T-helper 2 cell treated with Interferon-gamma antibody and Interleukin-4, amounts not matched to agents 100 ng/mL and 5 ng/mL, for 36 hours (primary cell): ENCODE measurements at regions not wholly inside any gene's neighbourhood (a gene's known extent, or its start where the extent isn't known, plus 50 kb on each side); places are given as distances from the start of the nearest gene placed in this dataset.
"Not testable (repeated sequence)": the region's sequence is repeated elsewhere in the genome, so short reads cannot be mapped to it uniquely, and the experiment has no call there.

ENCODE experiments used
- intact Hi-C: fragments of 100-400 bp; cut with micrococcal nuclease; formaldehyde crosslinking; loops from one replicate; pipeline ENCODE4 v1.15.1; 2023

GRCh38 chr22:48938741-48939140, 888.9 kb downstream of the BRD1 start:
- intact Hi-C loops: no loop called here

GRCh38 chr22:48937032-48937639, 890.5 kb downstream of the BRD1 start:
- intact Hi-C loops: no loop called here

- intact Hi-C loops: no loop called here
These were observed 891.3 kb downstream of the BRD1 start for GRCh38 chr22:48936391-48936790.

GRCh38 chr22:48934446-48934845, 893.2 kb downstream of the BRD1 start:
- intact Hi-C loops: no loop called here

- intact Hi-C loops: no loop called here
These were observed 896.2 kb downstream of the BRD1 start for GRCh38 chr22:48931452-48931851.

GRCh38 chr22:48929276-48929790, 898.3 kb downstream of the BRD1 start:
- intact Hi-C loops: no loop called here

- intact Hi-C loops: no loop called here
These were observed 900.1 kb downstream of the BRD1 start for GRCh38 chr22:48927591-48927990.

- intact Hi-C loops: no loop called here
These were observed 901.0 kb downstream of the BRD1 start for GRCh38 chr22:48926643-48927042.

- intact Hi-C loops: no loop called here
These were observed 901.5 kb downstream of the BRD1 start for GRCh38 chr22:48926136-48926535.

GRCh38 chr22:48925450-48925849, 902.2 kb downstream of the BRD1 start:
- intact Hi-C loops: no loop called here

- intact Hi-C loops: no loop called here
These were observed 903.7 kb downstream of the BRD1 start for GRCh38 chr22:48923996-48924395.

GRCh38 chr22:48923165-48923865, 904.4 kb downstream of the BRD1 start:
- intact Hi-C loops: no loop called here

- intact Hi-C loops: no loop called here
These were observed 906.2 kb downstream of the BRD1 start for GRCh38 chr22:48921411-48921903.

GRCh38 chr22:48920776-48921241, 906.9 kb downstream of the BRD1 start:
- intact Hi-C loops: no loop called here

- intact Hi-C loops: no loop called here
These were observed 907.7 kb downstream of the BRD1 start for GRCh38 chr22:48919851-48920589.

GRCh38 chr22:48919187-48919590, 908.5 kb downstream of the BRD1 start:
- intact Hi-C loops: no loop called here

- intact Hi-C loops: no loop called here
These were observed 909.0 kb downstream of the BRD1 start for GRCh38 chr22:48918585-48919186.

GRCh38 chr22:48912356-48913066, 915.2 kb downstream of the BRD1 start:
- intact Hi-C loops: not testable (repeated sequence)

GRCh38 chr22:48911647-48912046, 916.0 kb downstream of the BRD1 start:
- intact Hi-C loops: not testable (repeated sequence)

- intact Hi-C loops: not testable (repeated sequence)
These were observed 916.6 kb downstream of the BRD1 start for GRCh38 chr22:48911067-48911466.

GRCh38 chr22:48908547-48908946, 919.1 kb downstream of the BRD1 start:
- intact Hi-C loops: no loop called here
